ENCODE measurements at regions not wholly inside any gene's neighbourhood (a gene's known extent, or its start where the extent isn't known, plus 50 kb on each side); places are given as distances from the start of the nearest gene placed in this dataset.

GRCh38 chr3:89783341-89783927 is 676.0 kb downstream of the EPHA3 start:
- no peak for DNase-seq
- BruUV-seq (replicated peaks) = no TSS peak
- no peaks in the 10 kb centered on the region; the same call in 1 of the 2 replicates for H3K9me3 ChIP-seq (ENCODE audit: insufficient read depth, low read depth)
- TF ChIP-seq EZH2 (IDR thresholded peaks at IDR 0.05; ENCODE audit: low read depth) (no peak), CTCF (conservative IDR thresholded peaks at IDR 0.05) (no peak)
- H3K4me1 ChIP-seq (replicated peaks; ENCODE audit: insufficient read depth) = no peaks in the 10 kb centered on the region
- no peak overlapping the region for H3K27ac ChIP-seq
- no peaks in the 10 kb centered on the region for H4K20me1 ChIP-seq (ENCODE audit: insufficient read depth)
- POLR2A ChIA-PET (ENCODE audit: unreplicated experiment) = no interaction called here
- no peak overlapping the region for H3K4me2 ChIP-seq
- H3K27me3 ChIP-seq (ENCODE audit: insufficient read depth, low read depth) = no peaks in the 10 kb centered on the region
- no peak overlapping the region for H2AFZ ChIP-seq
- H3K36me3 ChIP-seq (ENCODE audit: low read depth) = no peaks in the 10 kb centered on the region
- CTCF ChIA-PET = no interaction called here
- H3K9me2 ChIP-seq (ENCODE audit: insufficient read depth) = no peaks in the 10 kb centered on the region; the same call in 1 of the 2 replicates
- no peak overlapping the region for H3K4me3 ChIP-seq
- intact Hi-C loops (cut with micrococcal nuclease; ENCODE audit: unreplicated experiment) = no loop called here
- H3K79me2 ChIP-seq (ENCODE audit: low read depth) = no peaks in the 10 kb centered on the region
- no peaks in the 10 kb centered on the region for H3F3A ChIP-seq (ENCODE audit: insufficient read depth, low read depth)

- H3K27me3 ChIP-seq (ENCODE audit: insufficient read depth, low read depth) = no peaks in the 10 kb centered on the region
- H3K36me3 ChIP-seq (ENCODE audit: low read depth) = no peaks in the 10 kb centered on the region
- CTCF ChIA-PET = no interaction called here
- H3F3A ChIP-seq (ENCODE audit: insufficient read depth, low read depth) = no peaks in the 10 kb centered on the region
- no peak for DNase-seq
- TF ChIP-seq CTCF (conservative IDR thresholded peaks at IDR 0.05) = no peak
- no peak for TF ChIP-seq EZH2 (IDR thresholded peaks at IDR 0.05; ENCODE audit: low read depth)
- no peak overlapping the region for H3K27ac ChIP-seq
- no peaks in the 10 kb centered on the region for H3K9me3 ChIP-seq (ENCODE audit: insufficient read depth, low read depth)
- H4K20me1 ChIP-seq (ENCODE audit: insufficient read depth) = no peaks in the 10 kb centered on the region
- POLR2A ChIA-PET (ENCODE audit: unreplicated experiment) = no interaction called here
- H3K4me1 ChIP-seq (replicated peaks; ENCODE audit: insufficient read depth) = 0 out of 2 replicates have a peak, but pooled peaks cover 3% of the 10 kb centered on the region
- H3K4me2 ChIP-seq = no peak overlapping the region
- no TSS peak for BruUV-seq (replicated peaks)
- H3K9me2 ChIP-seq (ENCODE audit: insufficient read depth) = no peaks in the 10 kb centered on the region; the same call in 1 of the 2 replicates
- H2AFZ ChIP-seq = no peak overlapping the region
- H3K79me2 ChIP-seq (ENCODE audit: low read depth) = no peaks in the 10 kb centered on the region
- no peak overlapping the region for H3K4me3 ChIP-seq
- intact Hi-C loops (cut with micrococcal nuclease; ENCODE audit: unreplicated experiment) = no loop called here
Measured at GRCh38 chr3:89787485-89787884, 680.1 kb downstream of the EPHA3 start.

GRCh38 chr3:89787979-89788378 is 680.6 kb downstream of the EPHA3 start:
- no TSS peak for BruUV-seq (replicated peaks)
- H3K36me3 ChIP-seq (ENCODE audit: low read depth) = no peaks in the 10 kb centered on the region
- no peaks in the 10 kb centered on the region for H3K27me3 ChIP-seq (ENCODE audit: insufficient read depth, low read depth)
- ChIA-PET CTCF (no interaction called here), POLR2A (ENCODE audit: unreplicated experiment) (no interaction called here)
- H3K4me3 ChIP-seq = no peak overlapping the region
- H4K20me1 ChIP-seq (ENCODE audit: insufficient read depth) = no peaks in the 10 kb centered on the region
- intact Hi-C loops (cut with micrococcal nuclease; ENCODE audit: unreplicated experiment) = no loop called here
- H3K27ac ChIP-seq = no peak overlapping the region
- H3K4me1 ChIP-seq (replicated peaks; ENCODE audit: insufficient read depth) = 0 out of 2 replicates have a peak, but pooled peaks cover 3% of the 10 kb centered on the region
- no peak overlapping the region for H2AFZ ChIP-seq
- no peak for DNase-seq
- H3K9me3 ChIP-seq (ENCODE audit: insufficient read depth, low read depth) = no peaks in the 10 kb centered on the region
- no peaks in the 10 kb centered on the region for H3F3A ChIP-seq (ENCODE audit: insufficient read depth, low read depth)
- no peaks in the 10 kb centered on the region for H3K9me2 ChIP-seq (ENCODE audit: insufficient read depth)
- no peak overlapping the region for H3K4me2 ChIP-seq
- H3K79me2 ChIP-seq (ENCODE audit: low read depth) = no peaks in the 10 kb centered on the region
- TF ChIP-seq CTCF (conservative IDR thresholded peaks at IDR 0.05) (no peak), EZH2 (IDR thresholded peaks at IDR 0.05; ENCODE audit: low read depth) (no peak)
